Testis (tissue), 2 donors: ENCODE measurements at regions not wholly inside any gene's neighbourhood (a gene's known extent, or its start where the extent isn't known, plus 50 kb on each side); places are given as distances from the start of the nearest gene placed in this dataset.

Experiments
- CTCF ChIP-seq, 3 experiments: fragments of 450-650 bp in 2 of 3; fragments of 200-600 bp in 1 of 3; sonication (generic) in 1 of 3; IDR thresholded peaks; one replicate each; pipeline ENCODE4 v1.5.1; 2016 to 2019; ENCODE audit warnings: antibody characterized with exemption in 3 of 3, mild to moderate bottlenecking in 2 of 3, moderate library complexity in 1 of 3
- POLR2A ChIP-seq: fragments of 450-650 bp; IDR thresholded peaks from one replicate; pipeline ENCODE4 v1.6.1; 2017; ENCODE audit warnings: antibody characterized with exemption, mild to moderate bottlenecking, moderate library complexity

DNA sequence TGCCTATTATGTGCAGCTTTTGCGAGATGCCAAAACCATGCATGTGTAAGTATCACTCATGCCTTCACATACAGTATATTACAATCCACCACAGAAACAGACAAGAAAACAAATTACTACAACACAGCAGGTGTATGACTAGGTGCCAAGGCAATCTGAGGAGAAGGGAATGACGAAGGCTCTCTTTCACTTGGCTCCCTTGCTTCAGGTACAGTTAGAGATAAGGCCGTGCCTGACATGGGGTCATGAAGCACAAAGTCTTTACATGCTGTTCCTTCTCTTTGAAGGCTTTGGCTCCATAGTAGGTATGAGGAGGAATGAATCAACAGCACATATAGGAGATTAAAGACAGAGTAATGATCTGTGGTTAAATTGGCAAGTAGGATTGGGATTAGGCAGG lies 65.2 kb upstream of the FSHB start:
- no peak for TF ChIP-seq CTCF (IDR thresholded peaks at IDR 0.05)
- no peak for TF ChIP-seq POLR2A
